Right cardiac atrium (tissue), 5 donors: ENCODE measurements at regions not wholly inside any gene's neighbourhood (a gene's known extent, or its start where the extent isn't known, plus 50 kb on each side); places are given as distances from the start of the nearest gene placed in this dataset.

Experiments
- ATAC-seq, 2 donors: fragments of 200-7000 bp; cut with Tn5 transposase; one replicate each; pipeline versions ENCODE4 v1.8.0 to v1.9.1; 2020; ENCODE audit warnings: moderate library complexity in 2 of 2, mild to moderate bottlenecking in 1 of 2
- DNase-seq, 3 donors: peaks; one replicate each; pipeline ENCODE4 v3.0.0-alpha.2; 2020
- H3K27ac ChIP-seq: one replicate; pipeline ENCODE4 v1.5.1; 2013; ENCODE audit warnings: mild to moderate bottlenecking, low read length, control low read depth, moderate library complexity
- H3K27me3 ChIP-seq: one replicate; pipeline ENCODE4 v1.6.1; 2013; ENCODE audit not compliant: control insufficient read depth, insufficient read depth
- H3K4me1 ChIP-seq: one replicate; pipeline ENCODE4 v1.6.1; 2013; ENCODE audit warnings: low read length; ENCODE audit not compliant: control insufficient read depth, insufficient read depth
- H3K4me3 ChIP-seq: one replicate; pipeline ENCODE4 v1.5.1; 2013; ENCODE audit warnings: low read length, control low read depth
- H3K9me3 ChIP-seq: one replicate; pipeline ENCODE4 v1.6.1; 2013; ENCODE audit warnings: low read length; ENCODE audit not compliant: control insufficient read depth
- WGBS: extraction: QIAGEN DNeasy Blood & Tissue Kit; methylation state at CpG from one replicate; pipeline ENCODE4 v1.1.7; 2013; 5-methylcytosine and 5-hydroxymethylcytosine counted together
- intact Hi-C, 4 donors: fragments of 100-400 bp; cut with DNase I; formaldehyde crosslinking; loops; one replicate each; pipeline versions ENCODE4 v1.11.0 to v1.14.0; 2022 to 2023
- donor health status: healthy with polysubstance abuse.
- donor health status: DM: no; HTN: yes; CAD: no.
- donor health status: DM: no; HTN: no; CAD: no.
- donor health status: DM: no; HTN: yes; CAD: no; lungs with severe emphysema.
- donor health status: DM: yes; HTN: yes; CAD: no.

DNA sequence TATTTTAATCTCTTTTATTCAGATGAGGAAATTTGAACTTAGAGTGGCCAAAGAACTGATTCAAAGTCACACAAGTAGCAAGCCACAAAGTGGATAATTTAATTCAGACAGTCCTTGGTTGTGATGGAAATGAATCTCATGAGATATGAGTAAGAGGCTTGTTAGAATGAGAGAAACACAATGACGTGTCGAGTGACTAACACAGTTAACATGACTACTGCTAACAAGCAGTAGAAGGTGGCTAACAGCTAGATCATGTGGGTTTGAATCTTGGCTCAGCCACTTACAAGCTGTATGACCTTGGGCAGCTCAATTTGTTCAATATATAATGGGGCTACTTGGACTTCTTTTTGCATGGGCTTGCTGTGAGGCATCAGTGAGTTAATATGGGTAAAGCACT lies 104.5 kb upstream of the LMO4 start:
- intact Hi-C loops: no loop called here
- ATAC-seq (peak in 1 of 2 donors; percentile 57), DNase-seq (no peak)
- Histone ChIP-seq H3K4me3 (no peak overlapping the region), H3K9me3 (no peaks in the 10 kb centered on the region), H3K27me3 (no peaks in the 10 kb centered on the region), H3K27ac (no peak overlapping the region), H3K4me1 (peaks cover 2% of the 10 kb centered on the region)
- WGBS: 74% methylated on average over 2 of the region's 2 CpGs

- intact Hi-C loops: no loop called here
- ATAC-seq (no peak), DNase-seq (no peak)
- H3K4me1 ChIP-seq: peaks cover 2% of the 10 kb centered on the region
- 85% methylated on average over 3 of the region's 3 CpGs for WGBS
- H3K27ac ChIP-seq: no peak overlapping the region
- no peak overlapping the region for H3K4me3 ChIP-seq
- no peaks in the 10 kb centered on the region for H3K9me3 ChIP-seq
- H3K27me3 ChIP-seq: no peaks in the 10 kb centered on the region
Measured at GRCh38 chr1:87225171-87225570, 103.5 kb upstream of the LMO4 start.

DNA sequence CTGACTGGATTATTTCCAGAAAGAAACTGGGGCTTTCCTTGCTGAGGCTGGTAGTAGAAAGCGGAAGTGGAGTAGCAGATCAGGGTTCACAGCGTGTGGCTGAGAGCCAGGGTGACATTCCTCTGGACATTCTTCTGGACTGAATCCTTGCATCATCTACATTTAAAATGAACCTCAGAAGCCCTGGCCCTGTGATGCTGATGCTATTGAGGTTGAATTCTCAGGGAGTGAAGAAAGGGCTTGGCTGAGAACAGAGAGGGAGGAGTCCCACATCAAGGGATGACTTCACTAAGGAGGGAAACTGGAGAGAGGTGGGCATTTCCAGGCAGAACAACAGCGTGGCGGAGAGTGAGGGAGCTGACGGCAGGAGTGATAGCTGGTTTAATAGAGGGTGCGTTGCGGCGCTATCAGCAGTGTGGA lies 102.3 kb upstream of the LMO4 start:
- WGBS: 13% methylated on average over 8 of the region's 8 CpGs
- H3K4me1 ChIP-seq: peaks cover 2% of the 10 kb centered on the region
- H3K9me3 ChIP-seq: no peaks in the 10 kb centered on the region
- ATAC-seq (peak; percentile 89 to 93), DNase-seq (peak; percentile 83 to 87 (median 84))
- intact Hi-C loops: no loop called here
- H3K4me3 ChIP-seq: no peak overlapping the region
- peak overlapping the region; percentile 20 for H3K27ac ChIP-seq
- H3K27me3 ChIP-seq: no peaks in the 10 kb centered on the region

DNA sequence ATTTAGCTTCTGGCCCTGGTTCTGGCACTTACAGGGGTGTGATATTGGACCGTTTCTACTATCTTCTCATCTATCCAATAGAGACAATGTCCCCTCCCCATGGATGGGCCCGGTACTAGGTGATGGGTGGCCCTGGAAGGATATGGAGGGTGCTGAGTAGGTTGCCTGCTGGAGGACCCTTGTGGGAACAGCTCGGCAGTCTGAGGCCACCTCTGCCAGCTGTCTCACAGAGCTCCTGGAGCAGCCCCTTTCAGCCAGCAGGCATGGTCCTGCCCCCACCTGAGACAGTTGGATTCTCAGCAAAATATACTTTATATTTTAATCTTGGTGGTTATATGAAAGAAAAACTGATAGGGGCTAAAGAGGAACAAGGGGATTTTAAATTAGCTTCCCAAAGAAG lies 101.0 kb upstream of the LMO4 start:
- ATAC-seq: no peak
- no peaks in the 10 kb centered on the region for H3K27me3 ChIP-seq
- H3K27ac ChIP-seq: no peak overlapping the region
- 86% methylated on average over 3 of the region's 3 CpGs for WGBS
- DNase-seq: no peak
- no peaks in the 10 kb centered on the region for H3K9me3 ChIP-seq
- H3K4me1 ChIP-seq: peaks cover 2% of the 10 kb centered on the region
- no peak overlapping the region for H3K4me3 ChIP-seq
- intact Hi-C loops: no loop called here

GRCh38 chr1:87230501-87230900 lies 98.2 kb upstream of the LMO4 start:
- H3K27me3 ChIP-seq: no peaks in the 10 kb centered on the region
- intact Hi-C loops: no loop called here
- DNase-seq (no peak), ATAC-seq (no peak)
- no peak overlapping the region for H3K4me3 ChIP-seq
- H3K27ac ChIP-seq: no peak overlapping the region
- WGBS: 90% methylated on average over 2 of the region's 2 CpGs
- no peaks in the 10 kb centered on the region for H3K9me3 ChIP-seq
- H3K4me1 ChIP-seq: peaks cover 2% of the 10 kb centered on the region

DNA sequence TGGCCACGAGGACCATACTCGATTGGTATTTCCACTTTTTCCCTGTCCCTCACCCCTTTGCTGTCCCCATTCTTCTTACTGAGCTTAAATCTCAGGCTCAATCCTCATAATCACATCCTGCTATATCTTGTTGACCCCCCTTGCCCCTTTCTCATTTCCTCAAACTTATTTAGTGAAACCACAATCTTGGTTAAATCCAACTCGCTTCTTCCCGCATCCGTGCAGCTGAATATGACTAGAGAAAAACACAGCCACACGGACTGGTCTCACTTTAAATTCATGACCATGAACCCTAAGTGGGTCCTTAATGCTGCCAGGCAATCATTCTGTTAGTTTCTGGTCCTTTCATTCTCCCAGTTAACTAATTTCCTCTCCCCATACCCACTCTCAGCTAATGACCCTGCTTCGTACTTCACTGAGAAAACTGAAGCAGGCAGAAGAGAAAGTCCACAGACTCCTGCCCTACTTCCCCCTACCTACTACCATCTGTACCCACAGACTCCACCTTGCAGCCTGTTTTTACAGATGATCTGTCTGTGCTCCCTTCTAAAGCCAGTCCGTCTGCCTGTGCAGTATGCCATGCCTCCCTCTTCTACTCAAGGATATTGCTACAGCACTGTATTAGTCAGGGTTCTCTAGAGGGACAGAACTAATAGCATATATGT lies 96.8 kb upstream of the LMO4 start:
- intact Hi-C loops: no loop called here
- Histone ChIP-seq H3K4me3 (no peak overlapping the region), H3K27me3 (no peaks in the 10 kb centered on the region), H3K9me3 (no peaks in the 10 kb centered on the region), H3K27ac (no peak overlapping the region), H3K4me1 (no peaks in the 10 kb centered on the region)
- DNase-seq (no peak), ATAC-seq (no peak)
- WGBS: 83% methylated on average over 8 of the region's 8 CpGs

DNA sequence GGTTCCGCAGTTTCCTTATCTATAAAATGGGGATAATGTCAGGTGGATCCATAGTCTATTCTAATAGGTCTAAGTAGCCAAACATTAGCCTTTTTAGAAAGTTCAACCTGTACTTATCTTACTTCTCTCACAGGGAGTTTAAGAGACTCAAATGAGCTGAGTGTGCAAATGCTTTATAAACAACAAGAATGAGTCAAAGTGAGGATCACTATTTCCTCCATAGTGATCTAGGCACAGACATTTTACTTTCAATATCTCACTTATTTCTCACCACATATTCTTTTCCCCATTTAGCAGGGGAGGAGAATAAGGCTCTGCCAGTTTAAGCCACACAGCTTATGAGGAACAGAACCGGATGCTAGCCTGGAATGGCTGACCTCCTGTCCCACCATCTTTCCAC lies 92.1 kb upstream of the LMO4 start:
- no peaks in the 10 kb centered on the region for H3K4me1 ChIP-seq
- H3K27ac ChIP-seq: no peak overlapping the region
- H3K9me3 ChIP-seq: no peaks in the 10 kb centered on the region
- no peaks in the 10 kb centered on the region for H3K27me3 ChIP-seq
- intact Hi-C loops: no loop called here
- DNase-seq (no peak), ATAC-seq (no peak)
- no peak overlapping the region for H3K4me3 ChIP-seq
- 82% methylated on average over 2 of the region's 2 CpGs for WGBS

DNA sequence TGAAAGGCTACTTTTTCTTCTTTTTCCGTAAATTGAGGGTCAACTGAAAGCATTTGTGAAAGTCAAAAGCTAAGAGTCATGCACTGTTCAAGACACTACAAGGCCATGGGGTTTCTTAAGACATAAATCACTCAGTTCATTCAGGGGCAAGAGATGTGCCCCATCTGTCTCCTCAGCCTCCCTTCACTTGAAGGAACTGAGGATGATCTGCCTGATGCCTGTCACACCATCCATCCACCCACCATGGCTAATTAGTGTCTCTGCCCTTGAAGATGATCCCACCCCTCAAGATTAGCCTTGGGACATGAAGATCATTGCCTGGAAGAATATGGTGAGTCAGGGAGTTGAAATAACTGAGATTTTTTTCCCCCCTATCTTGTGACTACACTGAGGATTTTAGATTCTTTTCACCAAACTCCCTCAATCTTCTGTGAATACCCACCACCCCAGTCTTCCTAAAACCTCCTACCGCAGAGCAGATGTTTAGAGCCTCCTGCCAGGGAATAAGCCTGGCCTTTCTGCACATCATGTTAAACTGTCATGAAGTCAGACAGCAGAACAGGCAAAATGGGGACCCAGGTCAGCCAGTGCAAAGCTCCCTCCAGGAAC lies 88.6 kb upstream of the LMO4 start:
- DNase-seq (no peak), ATAC-seq (no peak)
- Histone ChIP-seq H3K27me3 (no peaks in the 10 kb centered on the region), H3K9me3 (no peaks in the 10 kb centered on the region), H3K4me1 (no peaks in the 10 kb centered on the region), H3K4me3 (no peak overlapping the region), H3K27ac (no peak overlapping the region)
- intact Hi-C loops: no loop called here
- WGBS: 89% methylated on average over 2 of the region's 2 CpGs

- Histone ChIP-seq H3K4me1 (no peaks in the 10 kb centered on the region), H3K4me3 (no peak overlapping the region), H3K9me3 (no peaks in the 10 kb centered on the region), H3K27ac (no peak overlapping the region), H3K27me3 (no peaks in the 10 kb centered on the region)
- ATAC-seq (no peak), DNase-seq (no peak)
- WGBS: 79% methylated on average over 8 of the region's 8 CpGs
- intact Hi-C loops: no loop called here
Measured at GRCh38 chr1:87240661-87241285, 87.9 kb upstream of the LMO4 start.

GRCh38 chr1:87242445-87243185 lies 86.1 kb upstream of the LMO4 start:
- no peak for ATAC-seq
- 62% methylated on average over 6 of the region's 6 CpGs for WGBS

DNA sequence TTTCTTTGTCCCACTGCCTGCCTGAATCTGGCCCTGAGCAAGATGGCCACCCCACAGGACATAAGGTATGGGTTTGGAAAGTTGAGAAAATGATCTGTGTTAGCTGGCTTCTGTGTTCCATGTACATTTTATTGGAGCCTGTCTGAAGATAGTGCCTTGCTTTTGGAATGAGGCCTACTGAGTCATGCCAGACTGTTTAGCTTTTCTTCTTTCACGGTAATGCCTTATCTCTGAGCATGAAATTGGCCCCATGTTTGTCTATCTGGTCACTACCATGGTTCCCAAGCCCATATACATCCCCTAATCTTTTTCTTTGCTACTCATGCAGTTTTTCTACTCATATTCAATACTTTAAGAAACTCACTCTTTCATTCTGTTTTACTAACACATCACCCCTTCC lies 85.1 kb upstream of the LMO4 start:
- ATAC-seq (no peak), DNase-seq (no peak)
- H3K27ac ChIP-seq: no peak overlapping the region
- WGBS: 61% methylated on average over 1 of the region's 1 CpG
- no peaks in the 10 kb centered on the region for H3K27me3 ChIP-seq
- H3K4me3 ChIP-seq: no peak overlapping the region
- no peaks in the 10 kb centered on the region for H3K9me3 ChIP-seq
- H3K4me1 ChIP-seq: no peaks in the 10 kb centered on the region
- intact Hi-C loops: no loop called here

More at GRCh38 chr1:87242445-87243185, 86.1 kb upstream of the LMO4 start:
- H3K27me3 ChIP-seq: no peaks in the 10 kb centered on the region
- intact Hi-C loops: no loop called here
- H3K4me3 ChIP-seq: no peak overlapping the region
- H3K9me3 ChIP-seq: no peaks in the 10 kb centered on the region
- no peaks in the 10 kb centered on the region for H3K4me1 ChIP-seq
- no peak for DNase-seq
- no peak overlapping the region for H3K27ac ChIP-seq
